AG08395 (cell line): ENCODE measurements at regions not wholly inside any gene's neighbourhood (a gene's known extent, or its start where the extent isn't known, plus 50 kb on each side); places are given as distances from the start of the nearest gene placed in this dataset.

ENCODE experiments used
- DNase-seq: peaks from one replicate; pipeline ENCODE4 v3.0.0; 2012; ENCODE audit warnings: mixed read lengths, low spot score

DNA sequence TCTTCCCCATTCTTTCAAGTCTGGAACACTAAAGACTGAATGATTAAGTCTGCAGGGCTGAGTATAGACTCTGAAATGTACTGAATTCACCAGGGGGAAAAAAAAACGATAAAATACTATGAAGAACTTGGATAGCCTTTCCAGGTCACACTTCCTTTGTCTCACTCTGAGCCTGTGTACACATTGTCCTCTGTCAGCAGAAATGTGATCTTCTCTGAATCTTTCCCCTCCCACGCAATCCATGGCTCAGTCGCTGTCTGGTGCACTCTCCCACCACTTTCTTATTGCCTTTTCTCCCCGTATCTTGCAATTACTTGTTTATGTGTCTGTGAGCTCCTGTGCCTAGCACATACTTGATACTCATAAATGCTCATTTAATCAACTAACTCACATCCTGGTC, 212.6 kb upstream of the RSPO3 start:
- DNase-seq = no peak

DNA sequence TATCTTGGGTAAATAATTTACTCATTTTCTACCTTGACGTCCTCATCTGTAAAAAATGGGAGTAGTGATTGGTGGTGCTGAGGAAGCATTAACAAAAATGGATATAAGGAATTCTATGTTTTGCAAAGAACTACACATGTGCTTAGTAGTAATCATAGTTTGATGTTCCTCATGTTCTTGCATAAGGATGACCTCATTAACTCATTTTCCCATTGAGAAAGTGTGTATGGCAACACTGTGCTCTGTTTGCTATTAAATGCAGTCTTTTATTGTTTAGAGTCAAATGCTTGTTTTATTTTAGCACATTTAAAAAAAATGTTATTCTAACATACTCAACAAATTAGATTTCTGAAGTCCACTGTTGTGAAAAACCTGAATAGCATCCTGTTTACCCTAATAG, 211.2 kb upstream of the RSPO3 start:
- DNase-seq = no peak

DNA sequence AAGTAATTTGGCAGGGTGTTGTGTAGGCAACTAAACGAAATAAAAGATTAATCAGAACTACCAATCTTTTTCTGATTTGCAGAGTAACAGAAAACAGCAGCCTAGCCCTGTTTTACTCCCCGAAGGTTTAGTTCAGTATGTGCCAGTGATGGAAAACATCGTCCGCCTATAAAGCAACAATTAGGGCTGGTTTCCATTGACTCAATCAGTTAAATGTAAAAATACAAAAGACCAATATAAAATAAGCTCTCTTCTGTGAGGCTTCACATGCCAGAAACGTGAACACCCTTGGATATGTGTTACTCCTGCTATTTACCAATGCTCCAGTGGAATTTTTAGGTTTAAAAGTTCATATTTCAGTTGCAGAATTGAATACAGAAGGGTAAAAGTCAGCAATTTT, 210.5 kb upstream of the RSPO3 start:
- DNase-seq = no peak

DNA sequence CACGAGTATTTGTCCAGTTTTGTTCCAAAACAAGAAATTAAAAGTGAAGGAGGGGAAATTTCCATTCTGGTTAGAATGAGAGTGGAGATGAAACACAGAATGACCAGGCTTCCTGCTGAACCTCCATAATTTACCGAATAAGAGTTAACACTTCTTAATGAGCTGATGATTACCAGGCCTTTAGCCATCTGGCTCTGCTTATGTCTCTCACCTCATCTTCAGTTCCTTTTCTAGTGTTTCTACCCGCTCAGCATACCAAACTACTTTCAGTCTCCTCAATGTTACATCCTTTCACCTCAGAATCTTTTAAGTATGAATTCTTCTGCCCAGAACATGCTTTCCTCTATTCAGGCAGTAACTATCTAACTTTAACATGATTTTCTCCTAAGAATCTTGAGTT, 209.0 kb upstream of the RSPO3 start:
- DNase-seq = no peak

DNA sequence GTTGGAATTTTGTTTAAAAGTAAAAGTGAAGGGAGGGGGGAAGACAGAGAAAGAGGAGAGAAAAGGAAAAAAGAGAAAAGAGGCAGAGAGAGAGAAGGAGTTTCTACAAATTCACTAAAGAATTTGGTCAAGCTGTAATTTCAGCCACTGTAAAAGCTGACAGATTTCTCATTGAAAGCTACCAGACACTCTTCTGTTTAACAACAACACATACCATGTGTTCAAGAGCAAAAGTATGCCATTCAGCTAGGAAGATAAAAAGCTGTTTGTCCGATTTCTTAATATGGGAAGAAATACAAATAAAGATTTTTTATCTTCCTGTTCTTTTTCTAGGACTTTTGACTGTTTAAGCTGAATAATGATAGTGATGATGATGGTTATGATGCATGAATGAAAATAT, 204.8 kb upstream of the RSPO3 start:
- no peak for DNase-seq

DNA sequence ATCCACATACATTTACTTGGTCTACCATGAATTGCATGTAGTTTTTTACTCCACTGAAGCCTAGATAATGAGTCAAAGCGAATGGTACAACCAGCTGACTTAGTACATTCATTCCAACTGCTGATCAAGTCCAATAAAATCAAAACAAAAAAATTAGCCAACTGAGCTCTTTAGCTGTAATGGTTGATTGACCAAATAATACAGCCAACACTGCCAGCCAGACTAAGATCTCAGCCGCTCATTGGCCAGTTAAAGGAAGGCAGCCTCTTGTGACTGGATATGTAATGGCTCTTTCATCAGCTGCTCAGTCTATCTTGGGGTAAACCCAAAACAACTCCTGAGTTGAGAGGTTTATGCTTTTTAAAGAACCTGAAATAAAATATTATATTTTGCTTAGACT, 204.3 kb upstream of the RSPO3 start:
- no peak for DNase-seq

DNA sequence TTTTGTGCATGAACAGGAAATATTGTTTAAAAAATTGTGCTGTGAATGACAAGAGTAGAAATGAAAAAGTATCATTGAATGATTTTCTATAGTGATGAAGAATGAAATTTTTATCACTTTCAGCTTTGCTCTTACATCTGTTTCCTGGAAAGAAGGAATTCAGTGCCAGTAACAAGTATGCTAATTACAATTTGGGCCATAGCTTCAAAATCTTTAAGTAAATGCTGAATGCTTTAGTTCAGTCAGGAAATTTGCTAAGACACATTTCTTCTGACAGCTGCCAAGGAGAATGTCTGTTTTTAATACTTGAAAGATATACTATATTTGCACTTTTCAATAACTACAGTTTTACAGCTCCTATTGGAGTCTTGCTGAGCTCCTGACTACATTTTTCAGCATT, 203.7 kb upstream of the RSPO3 start:
- DNase-seq = no peak

DNA sequence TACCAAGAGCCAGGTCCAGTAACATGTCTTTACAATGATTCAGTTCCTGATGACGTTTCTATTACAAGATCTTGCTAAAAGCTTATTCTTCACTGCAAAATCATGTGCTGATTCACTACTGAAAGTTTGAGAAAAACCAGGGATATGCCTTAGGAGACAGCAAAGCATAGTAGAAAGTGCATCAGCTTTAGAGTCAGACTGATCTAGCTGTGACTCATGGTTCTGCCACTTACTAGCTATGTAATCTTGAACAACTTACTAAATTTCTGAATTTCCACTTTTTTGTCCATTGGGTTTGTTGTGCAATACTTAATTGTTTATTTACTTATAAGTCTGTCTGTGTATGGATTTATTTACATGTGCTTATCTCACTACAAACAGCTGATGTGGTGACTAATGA, 198.5 kb upstream of the RSPO3 start:
- peak; percentile 65 for DNase-seq

DNA sequence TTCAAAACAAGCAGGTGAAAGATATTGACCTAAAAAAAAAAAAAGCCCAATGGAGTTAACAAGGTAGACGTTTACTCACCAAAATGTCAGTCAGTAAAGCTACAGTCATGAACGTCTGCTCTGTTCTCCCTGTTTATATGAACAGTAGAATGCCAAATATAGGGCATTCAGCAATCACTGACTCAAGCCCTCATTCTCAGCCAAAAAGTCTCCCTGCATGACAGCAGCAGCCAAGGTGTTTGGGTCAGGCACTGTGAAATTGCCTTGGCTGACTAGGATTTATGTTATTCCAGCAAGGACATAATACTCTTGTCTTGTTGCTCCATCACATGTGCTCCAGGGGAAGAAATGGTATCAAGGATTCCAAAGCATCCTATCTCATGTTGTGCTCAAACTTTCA, 194.7 kb upstream of the RSPO3 start:
- DNase-seq = no peak

DNA sequence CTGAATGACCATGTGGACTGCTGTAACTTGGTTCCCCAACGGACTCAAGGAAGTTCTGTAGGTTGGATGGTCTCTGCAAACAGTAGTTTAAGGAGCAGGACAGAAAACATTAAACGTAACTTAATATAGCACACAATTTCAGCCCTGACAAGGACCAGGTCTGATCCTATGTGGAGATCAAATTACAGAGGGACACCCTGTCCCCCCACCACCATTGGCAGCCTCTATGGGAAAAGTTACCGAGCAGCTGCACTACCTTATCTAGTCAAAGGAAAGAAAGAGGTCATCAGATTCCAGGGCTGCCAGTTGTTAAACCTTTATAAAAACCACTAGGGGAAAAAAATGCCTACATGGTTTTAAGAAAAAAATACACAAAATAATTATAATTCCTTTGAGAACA, 191.5 kb upstream of the RSPO3 start:
- DNase-seq = no peak

DNA sequence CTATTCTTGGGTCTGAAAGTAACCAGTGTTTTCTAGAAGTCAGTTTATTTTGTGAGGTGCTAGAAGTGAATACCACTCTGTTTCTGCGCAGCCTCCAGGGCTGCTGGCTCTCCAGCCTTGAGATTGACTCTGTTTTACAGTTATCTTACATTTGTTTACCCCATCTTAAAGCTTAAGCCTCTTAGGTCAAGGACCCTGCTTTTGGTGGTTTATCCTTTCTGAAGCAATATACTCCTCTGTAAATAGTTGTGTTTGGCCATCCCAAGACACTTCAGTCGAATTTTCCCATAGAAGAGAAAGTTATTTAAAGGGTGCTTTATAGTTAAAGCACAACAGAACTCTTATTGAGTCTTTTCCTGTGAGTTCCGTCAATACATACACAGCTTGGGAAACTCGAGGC, 190.6 kb upstream of the RSPO3 start:
- DNase-seq = no peak

DNA sequence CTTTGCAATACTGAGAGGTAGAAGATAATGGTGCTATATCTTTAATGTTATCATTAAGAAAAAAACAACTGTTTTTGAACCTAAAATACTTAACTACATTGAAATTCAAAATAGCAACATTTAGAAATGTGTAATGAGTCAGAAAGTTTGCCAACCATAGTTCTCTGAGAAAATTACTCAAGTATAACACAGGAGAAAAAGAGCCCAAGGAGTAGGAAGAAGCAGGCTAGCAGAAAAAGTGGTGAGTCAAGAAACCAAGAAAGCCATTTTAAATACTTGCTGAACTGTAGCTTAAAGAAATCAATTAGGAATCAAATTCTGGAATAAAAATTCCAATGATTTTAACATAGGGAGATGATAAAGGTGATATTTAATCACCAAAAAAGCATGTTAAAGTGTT, 181.0 kb upstream of the RSPO3 start:
- peak; percentile 11 for DNase-seq

DNA sequence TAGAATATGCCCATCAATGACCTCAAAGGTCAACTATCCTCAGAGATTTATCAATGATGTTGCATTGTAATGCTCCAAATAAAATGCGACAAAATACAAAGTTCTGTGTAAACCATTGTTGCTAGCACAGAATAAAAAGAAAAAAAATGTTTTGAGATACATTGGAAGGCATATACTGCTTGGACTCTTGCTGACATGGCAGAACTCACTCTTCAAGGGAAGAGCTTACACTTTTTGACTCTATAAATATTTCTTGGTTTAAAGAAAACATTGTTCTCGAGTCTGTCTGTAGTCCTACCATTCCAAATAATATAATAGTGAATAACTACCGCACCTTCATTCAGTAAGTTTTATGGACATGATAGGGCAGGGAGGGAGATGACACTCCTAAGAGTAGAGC, 178.7 kb upstream of the RSPO3 start:
- no peak for DNase-seq

DNA sequence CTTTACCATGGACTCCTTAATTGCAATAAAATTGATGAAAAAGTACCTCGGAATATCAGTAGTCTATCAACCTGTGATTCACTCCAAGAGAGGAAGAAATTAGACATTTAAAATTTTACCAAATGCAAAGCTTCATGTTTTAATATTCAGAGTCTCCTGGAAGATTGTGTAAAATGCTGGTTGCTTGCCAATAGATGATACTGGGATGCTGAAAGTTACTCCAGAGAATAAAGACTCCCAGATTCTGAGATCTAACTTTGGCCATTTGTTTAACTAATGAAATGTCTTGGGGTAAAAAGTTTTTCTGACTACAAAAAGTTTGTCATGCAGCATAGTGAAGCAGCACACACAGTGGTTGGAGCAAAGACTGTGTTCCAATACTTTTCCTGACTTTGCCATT, 176.7 kb upstream of the RSPO3 start:
- DNase-seq = no peak

DNA sequence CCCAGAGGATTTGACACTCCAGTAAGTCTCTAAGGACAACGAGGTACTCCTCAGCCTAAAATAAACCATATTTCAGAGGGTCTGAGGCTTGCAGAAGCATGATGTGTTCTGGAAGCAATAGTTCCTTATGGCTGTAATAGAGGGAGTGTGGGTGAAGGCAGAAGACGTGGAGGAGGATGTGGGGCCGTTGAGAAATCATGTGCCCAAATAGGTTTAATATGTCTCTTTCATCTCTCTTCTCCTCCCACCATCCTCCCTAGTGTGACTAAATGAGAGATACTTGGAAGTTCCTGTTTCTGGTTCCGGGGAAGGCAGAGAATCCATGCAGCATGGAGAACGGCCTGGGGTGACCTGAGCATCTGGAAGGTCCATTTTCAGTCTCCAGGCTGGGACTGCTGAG, 174.0 kb upstream of the RSPO3 start:
- no peak for DNase-seq

DNA sequence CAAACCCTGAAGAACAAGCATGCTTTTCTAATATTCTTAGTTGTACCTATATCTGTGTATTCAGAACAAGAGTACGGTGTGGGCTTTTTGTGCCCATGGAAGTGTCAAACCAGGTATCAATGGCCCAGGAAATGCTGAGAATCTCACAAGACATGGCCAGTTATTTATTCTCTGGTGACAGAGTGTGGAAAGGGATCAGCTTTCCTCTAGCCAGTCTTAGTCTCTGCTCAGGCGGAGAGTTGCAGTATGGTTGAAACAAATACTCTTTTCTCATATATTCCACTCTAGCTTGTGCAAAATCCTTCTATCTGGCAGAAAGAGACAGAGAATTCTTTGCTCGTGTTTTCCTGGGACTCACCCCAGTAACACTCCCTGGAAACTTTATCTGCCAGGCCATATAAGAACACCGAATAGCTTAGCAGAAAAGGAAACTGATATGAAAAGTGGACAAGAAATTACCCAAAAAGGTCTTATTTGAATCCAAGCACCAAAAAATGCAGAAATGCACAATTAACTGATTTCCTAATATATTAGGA, 173.3 kb upstream of the RSPO3 start:
- DNase-seq = no peak

DNA sequence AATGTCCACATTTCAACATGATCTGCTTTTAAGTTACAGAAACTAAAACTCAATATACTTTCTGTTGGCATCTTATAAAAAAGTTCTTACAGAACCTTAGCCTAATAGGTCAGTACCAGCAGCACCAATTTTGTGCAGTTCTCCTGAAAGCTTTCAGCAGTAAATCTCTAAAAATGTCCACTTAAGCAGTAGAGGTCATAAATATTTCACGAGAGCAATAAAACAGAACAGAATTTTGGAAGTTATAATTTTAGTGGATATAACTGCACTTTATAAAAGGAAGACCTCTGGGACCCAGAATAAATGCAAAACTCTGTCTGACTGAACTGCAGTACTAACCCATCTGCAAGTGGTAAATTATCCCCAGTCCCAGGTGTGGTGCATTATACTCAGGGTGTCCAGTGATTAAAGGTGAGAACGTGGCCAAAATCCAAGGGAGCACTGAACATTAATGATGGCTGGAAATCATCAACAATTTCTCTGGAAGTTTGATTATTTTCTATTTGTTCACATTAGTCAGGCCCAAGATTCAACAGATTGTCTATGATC, 172.6 kb upstream of the RSPO3 start:
- no peak for DNase-seq

DNA sequence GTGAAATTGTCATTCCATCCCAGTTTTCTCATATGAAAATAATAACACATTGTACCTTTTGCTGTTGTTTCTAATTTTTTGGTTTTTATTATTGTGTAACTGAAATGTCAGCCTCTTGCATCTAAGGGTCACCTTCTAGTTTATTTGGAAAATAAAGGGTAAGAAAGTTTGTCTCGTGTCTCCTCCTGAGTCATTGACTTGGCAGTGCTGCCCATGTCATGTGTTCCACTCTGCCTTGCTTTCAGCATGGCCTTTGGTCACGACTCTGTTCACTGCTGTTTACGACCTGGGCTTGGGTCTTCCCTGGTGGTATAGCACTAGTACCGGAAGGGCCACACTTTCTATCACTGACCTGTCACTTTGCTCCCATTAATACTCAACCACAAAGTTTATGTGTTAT, 171.4 kb upstream of the RSPO3 start:
- DNase-seq = peak; percentile 32

DNA sequence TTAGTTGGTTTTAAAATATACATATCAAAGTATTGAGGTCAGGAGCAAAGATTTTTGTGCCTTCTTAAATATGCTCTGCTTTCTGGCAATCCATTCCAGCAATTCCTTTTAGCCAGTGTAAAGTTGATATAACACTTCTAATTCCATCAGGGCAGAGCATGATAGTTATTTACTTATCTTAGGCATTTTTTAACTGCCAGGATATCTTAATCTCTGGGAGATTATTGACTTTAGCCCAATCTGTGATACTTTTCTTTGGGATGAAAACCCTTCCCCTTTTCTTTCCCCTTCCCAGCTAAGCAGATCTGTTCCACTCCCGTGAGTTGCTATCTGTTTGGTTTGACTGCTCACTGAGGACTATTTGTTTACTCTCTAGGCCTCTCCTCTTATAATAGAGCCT, 168.7 kb upstream of the RSPO3 start:
- DNase-seq = no peak

DNA sequence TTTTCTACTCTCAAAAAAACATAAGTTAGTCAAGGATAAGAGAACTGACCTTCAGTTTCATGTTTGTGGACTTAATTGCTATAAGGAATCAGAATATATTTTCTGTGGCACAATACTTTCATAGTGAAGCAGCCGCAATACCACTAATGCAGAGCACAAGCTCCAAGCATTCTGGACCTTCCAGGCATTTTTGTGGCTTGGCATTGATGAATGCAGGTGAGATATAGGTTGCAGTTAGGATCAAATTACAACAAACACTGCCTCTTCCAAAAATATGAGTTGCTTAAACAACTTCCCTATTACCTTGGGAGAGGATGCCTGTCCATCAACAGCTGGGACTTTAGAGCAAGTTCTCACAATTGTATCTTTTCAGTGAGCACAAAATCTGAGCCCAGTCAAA, 162.8 kb upstream of the RSPO3 start:
- DNase-seq = no peak

DNA sequence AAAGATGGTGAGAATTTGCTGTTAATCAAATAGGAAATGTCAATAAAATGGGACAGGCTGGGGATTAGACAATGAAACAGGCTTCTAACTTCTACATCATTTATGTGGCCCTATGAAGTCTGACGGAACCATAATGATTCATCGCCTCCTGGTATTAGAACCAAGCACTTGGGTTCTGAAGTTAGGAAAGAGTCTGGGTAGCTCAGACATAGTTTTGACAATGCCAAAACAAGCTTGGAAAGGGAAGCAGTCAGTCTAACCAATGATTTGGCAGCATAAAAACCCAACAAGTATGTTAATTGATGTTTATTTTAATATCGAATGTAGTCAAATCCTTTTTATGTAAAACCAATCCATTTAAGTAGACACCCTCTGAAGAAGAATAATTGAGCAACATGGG, 160.8 kb upstream of the RSPO3 start:
- DNase-seq = no peak

DNA sequence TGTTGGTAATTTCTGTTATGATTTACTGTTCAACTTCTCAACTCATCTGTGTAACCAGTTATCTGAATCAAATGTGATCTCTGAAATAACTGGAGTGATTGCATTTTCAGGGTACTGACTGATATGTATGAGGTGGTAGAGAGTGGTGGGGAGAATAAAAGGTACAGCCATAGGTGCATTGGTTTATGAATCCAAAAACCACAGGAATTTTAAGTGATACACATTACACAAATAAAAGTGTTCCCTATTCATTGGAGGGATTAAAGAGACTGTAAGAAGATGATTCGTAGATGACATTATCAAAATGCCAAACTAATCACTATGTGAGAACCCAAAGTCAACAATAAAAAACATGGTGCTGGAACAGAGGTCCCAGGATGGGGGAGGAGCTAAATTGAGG, 158.7 kb upstream of the RSPO3 start:
- no peak for DNase-seq

DNA sequence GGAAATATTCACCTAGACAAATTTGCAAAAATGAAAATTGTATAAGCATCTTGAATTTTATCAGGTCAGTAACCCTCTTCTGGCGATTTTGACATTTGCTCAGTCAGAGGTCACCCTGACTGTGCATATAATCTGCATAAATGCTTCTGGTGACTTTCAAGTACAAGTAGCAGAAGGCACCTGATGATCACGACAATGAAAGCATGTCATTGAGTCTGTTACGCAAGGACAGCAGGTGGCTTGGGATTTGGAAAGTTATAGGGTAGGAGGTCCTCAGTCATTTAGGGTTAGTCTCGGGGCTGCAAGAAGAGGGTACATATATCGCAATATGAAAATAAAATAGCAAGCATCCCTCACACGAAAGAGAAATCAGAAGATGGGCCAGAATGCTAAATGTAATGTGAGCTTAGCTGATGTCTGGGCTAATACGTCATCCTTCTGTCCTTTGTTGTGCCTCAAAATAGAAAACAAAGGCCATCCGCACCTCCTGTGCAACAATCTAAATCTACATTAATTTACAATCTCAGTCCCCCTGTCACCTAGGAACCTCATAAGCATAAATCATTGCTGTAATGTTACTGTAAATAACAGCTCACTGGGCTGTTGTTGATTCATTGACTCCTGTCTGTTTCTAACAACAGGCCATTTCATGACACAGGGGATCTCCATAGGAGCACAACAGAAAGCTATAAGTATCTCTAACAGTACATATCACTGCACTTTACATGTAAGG, 155.2 kb upstream of the RSPO3 start:
- no peak for DNase-seq

DNA sequence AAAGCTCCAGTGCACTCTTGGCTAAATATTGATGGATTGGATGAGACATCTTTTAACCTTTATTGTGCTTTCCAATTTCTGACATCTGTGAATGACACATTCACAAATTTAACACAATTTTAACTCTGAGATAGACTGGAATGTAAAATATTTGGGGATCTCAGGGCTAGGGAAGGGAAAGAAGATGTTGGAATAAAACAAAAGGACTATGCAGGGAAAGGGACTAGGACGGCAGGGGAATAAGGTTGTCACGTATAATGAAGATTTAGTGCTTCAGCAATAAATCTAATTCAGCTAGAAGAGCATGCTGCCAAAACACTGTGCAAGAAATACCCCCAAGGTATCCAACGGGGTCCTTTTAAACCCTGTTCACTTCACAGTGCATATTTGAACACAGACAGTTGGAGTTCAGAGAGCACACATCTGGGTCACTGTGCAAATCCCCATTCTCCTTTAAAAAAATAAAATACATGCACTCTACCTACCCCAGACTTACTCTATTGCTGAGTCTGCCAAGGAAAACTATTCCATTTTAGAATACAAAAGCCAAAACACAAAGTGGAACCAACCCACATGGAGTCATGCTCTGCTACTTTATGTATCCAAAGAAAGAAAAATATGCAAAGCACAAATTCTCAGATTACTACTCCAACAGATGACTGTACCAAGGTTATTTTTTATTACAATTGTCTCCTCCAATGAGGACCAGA, 151.0 kb upstream of the RSPO3 start:
- no peak for DNase-seq
